Loucy (cell line): ENCODE measurements at regions not wholly inside any gene's neighbourhood (a gene's known extent, or its start where the extent isn't known, plus 50 kb on each side); places are given as distances from the start of the nearest gene placed in this dataset.

Source experiments
- H2AFZ ChIP-seq: fragments of 200-600 bp; sonication (generic); 2 replicates; pipeline ENCODE4 v1.6.0; 2016; ENCODE audit warnings: antibody characterized with exemption, mild to moderate bottlenecking, low read length, moderate library complexity
- H3F3A ChIP-seq: fragments of 200-600 bp; 2 replicates; pipeline ENCODE4 v1.6.0; 2016; ENCODE audit warnings: antibody characterized with exemption, low read depth, mild to moderate bottlenecking
- H3K27me3 ChIP-seq: fragments of 200-600 bp; sonication (generic); 2 replicates; pipeline ENCODE4 v1.6.1; 2014; ENCODE audit warnings: low read length, mild to moderate bottlenecking; ENCODE audit not compliant: insufficient read depth, poor library complexity, severe bottlenecking
- H3K36me3 ChIP-seq: fragments of 200-600 bp; sonication (generic); 2 replicates; pipeline ENCODE4 v1.6.1; 2016; ENCODE audit warnings: low read length; ENCODE audit not compliant: insufficient read depth
- H3K4me1 ChIP-seq: fragments of 200-600 bp; sonication (generic); 2 replicates; pipeline ENCODE4 v1.5.1; 2014; ENCODE audit warnings: low read length, mild to moderate bottlenecking; ENCODE audit not compliant: insufficient read depth, poor library complexity, severe bottlenecking
- H3K4me2 ChIP-seq: fragments of 200-600 bp; sonication (generic); 2 replicates; pipeline ENCODE4 v1.6.0; 2014; ENCODE audit warnings: antibody characterized with exemption, low read length, low read depth, mild to moderate bottlenecking; ENCODE audit not compliant: poor library complexity, severe bottlenecking
- H3K4me3 ChIP-seq: fragments of 200-600 bp; sonication (generic); 2 replicates; pipeline ENCODE4 v1.5.1; 2014; ENCODE audit warnings: low read length, mild to moderate bottlenecking, mixed read lengths; ENCODE audit not compliant: poor library complexity, severe bottlenecking
- H3K79me2 ChIP-seq: fragments of 200-600 bp; sonication (generic); 2 replicates; pipeline ENCODE4 v1.6.1; 2014; ENCODE audit warnings: low read length; ENCODE audit not compliant: insufficient read depth
- H3K9ac ChIP-seq: fragments of 200-600 bp; sonication (generic); 2 replicates; pipeline ENCODE4 v1.6.0; 2014; ENCODE audit warnings: mild to moderate bottlenecking, low read depth, low read length, moderate library complexity; ENCODE audit not compliant: poor library complexity, severe bottlenecking
- H3K9me2 ChIP-seq: fragments of 200-600 bp; sonication (generic); replicated peaks from 2 replicates; pipeline ENCODE4 v1.6.1; 2016; ENCODE audit warnings: low read depth, low read length, mixed read lengths
- H3K9me3 ChIP-seq: fragments of 200-600 bp; sonication (generic); 2 replicates; pipeline ENCODE4 v1.6.1; 2014; ENCODE audit warnings: mild to moderate bottlenecking, antibody characterized with exemption, low read length, low read depth; ENCODE audit not compliant: insufficient read depth
- H4K20me1 ChIP-seq: fragments of 200-600 bp; sonication (generic); 2 replicates; pipeline ENCODE4 v1.6.0; 2014; ENCODE audit warnings: antibody characterized with exemption, low read length, mild to moderate bottlenecking; ENCODE audit not compliant: insufficient read depth, poor library complexity, severe bottlenecking
- CTCF ChIP-seq: fragments of 200-600 bp; sonication (generic); conservative IDR thresholded peaks from 2 replicates; pipeline ENCODE4 v1.5.1; 2014; ENCODE audit warnings: mild to moderate bottlenecking, antibody characterized with exemption, low read length
- EZH2phosphoT487 ChIP-seq: fragments of 200-600 bp; IDR thresholded peaks from 2 replicates; pipeline ENCODE4 v1.6.1; 2018; ENCODE audit warnings: antibody characterized with exemption, mild to moderate bottlenecking, moderate library complexity, borderline replicate concordance

DNA sequence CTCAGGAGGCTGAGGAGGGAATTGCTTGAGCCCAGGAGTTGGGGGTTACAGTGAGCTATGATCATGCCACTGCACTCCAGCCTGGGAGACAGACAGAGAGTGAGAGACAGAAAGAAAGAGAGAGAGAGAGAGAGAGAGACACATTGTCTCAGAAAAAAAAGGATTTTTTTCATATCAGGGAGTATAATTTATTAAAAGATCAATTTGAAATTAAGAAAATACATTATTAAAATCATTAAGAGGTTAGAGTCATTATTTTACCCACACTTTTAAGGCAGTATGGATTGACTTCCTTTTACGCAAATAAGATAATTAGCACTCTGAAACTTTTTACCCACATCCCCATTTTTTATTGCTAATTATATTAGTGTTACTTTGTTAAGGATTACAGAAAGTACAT is 804.3 kb downstream of the CDH11 start:
- Histone ChIP-seq H3K27me3 (no peaks in the 10 kb centered on the region), H3K4me1 (no peaks in the 10 kb centered on the region), H3K79me2 (no peaks in the 10 kb centered on the region), H3K36me3 (no peaks in the 10 kb centered on the region), H3K4me2 (no peak overlapping the region), H3F3A (no peaks in the 10 kb centered on the region), H3K9ac (no peak overlapping the region), H3K9me3 (no peaks in the 10 kb centered on the region), H4K20me1 (no peaks in the 10 kb centered on the region), H2AFZ (no peak overlapping the region), H3K4me3 (no peak overlapping the region), H3K9me2 (no peaks in the 10 kb centered on the region)
- no peak for TF ChIP-seq EZH2phosphoT487
- no peak for TF ChIP-seq CTCF

DNA sequence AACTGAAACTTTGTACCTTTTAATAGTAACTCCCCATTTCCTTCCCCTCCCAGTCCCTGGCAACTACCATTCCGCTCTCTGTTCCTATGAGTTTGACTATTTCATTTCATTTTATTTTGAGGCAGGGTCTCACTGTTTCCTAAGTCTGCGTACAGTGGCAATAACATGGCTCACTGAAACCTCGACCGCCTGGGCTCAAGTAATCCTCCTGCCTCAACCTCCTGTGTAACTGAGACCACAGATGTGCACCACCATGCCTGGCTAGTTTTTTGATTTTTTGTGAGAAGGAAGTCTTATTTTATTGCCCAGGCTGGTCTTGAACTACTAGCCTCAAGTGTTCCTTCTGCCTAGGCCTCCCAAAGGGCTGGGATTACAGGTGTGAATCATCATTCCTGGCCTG is 808.1 kb downstream of the CDH11 start:
- Histone ChIP-seq H3K9me3 (no peaks in the 10 kb centered on the region), H3K27me3 (no peaks in the 10 kb centered on the region), H3K4me2 (no peak overlapping the region), H4K20me1 (no peaks in the 10 kb centered on the region), H3K36me3 (no peaks in the 10 kb centered on the region), H3K4me3 (no peak overlapping the region), H3F3A (no peaks in the 10 kb centered on the region), H3K4me1 (no peaks in the 10 kb centered on the region), H2AFZ (no peak overlapping the region), H3K9ac (no peak overlapping the region), H3K79me2 (no peaks in the 10 kb centered on the region), H3K9me2 (no peaks in the 10 kb centered on the region)
- TF ChIP-seq CTCF (no peak), EZH2phosphoT487 (no peak)

- Histone ChIP-seq H3K36me3 (no peaks in the 10 kb centered on the region), H3F3A (no peaks in the 10 kb centered on the region), H3K27me3 (no peaks in the 10 kb centered on the region), H3K9me2 (no peaks in the 10 kb centered on the region), H3K9me3 (no peaks in the 10 kb centered on the region), H3K79me2 (no peaks in the 10 kb centered on the region), H3K4me3 (no peak overlapping the region), H2AFZ (no peak overlapping the region), H3K4me2 (no peak overlapping the region), H3K9ac (no peak overlapping the region), H3K4me1 (no peaks in the 10 kb centered on the region), H4K20me1 (no peaks in the 10 kb centered on the region)
- no peak for TF ChIP-seq CTCF
- TF ChIP-seq EZH2phosphoT487, result no peak
These were observed 808.9 kb downstream of the CDH11 start for GRCh38 chr16:64312980-64313379.
